HepG2 (cell line): ENCODE measurements at regions not wholly inside any gene's neighbourhood (a gene's known extent, or its start where the extent isn't known, plus 50 kb on each side); places are given as distances from the start of the nearest gene placed in this dataset.

ENCODE experiments used
- CEBPB ChIP-seq: IDR thresholded peaks from 2 replicates; pipeline ENCODE4 v1.6.1; 2011; ENCODE audit warnings: low read depth, low read length, improper control_type of control experiment, borderline replicate concordance
- ZBTB7A ChIP-seq: sonication (generic); formaldehyde crosslinking; IDR thresholded peaks from 2 replicates; pipeline ENCODE4 v1.8.0; 2022; ENCODE audit warnings: mild to moderate bottlenecking, missing genetic modification reagents

DNA sequence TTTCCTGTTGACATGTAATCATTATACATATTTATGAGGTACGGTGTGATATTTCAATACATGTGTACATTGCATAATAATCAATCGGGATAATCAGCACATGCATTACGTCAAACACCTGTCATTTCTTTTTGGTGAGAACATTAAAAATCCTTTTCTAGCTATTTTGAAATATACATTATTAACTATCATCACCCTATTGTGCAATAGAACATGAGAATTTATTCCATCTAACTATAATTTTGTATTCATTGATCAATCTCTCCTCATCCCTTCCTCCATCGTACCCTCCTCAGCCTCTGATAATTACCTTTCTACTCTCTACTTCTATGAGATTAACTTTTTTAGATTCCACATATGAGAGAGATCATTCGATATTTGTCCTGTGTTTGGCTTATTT lies 170.9 kb upstream of the GHR start:
- TF ChIP-seq ZBTB7A (CRISPR knock-in tag) (no peak), CEBPB (peak; percentile 33; the same call in 1 of the 2 replicates)
